ENCODE measurements at regions not wholly inside any gene's neighbourhood (a gene's known extent, or its start where the extent isn't known, plus 50 kb on each side); places are given as distances from the start of the nearest gene placed in this dataset.
"Not testable (repeated sequence)": the region's sequence is repeated elsewhere in the genome, so short reads cannot be mapped to it uniquely, and the experiment has no call there.

DNA sequence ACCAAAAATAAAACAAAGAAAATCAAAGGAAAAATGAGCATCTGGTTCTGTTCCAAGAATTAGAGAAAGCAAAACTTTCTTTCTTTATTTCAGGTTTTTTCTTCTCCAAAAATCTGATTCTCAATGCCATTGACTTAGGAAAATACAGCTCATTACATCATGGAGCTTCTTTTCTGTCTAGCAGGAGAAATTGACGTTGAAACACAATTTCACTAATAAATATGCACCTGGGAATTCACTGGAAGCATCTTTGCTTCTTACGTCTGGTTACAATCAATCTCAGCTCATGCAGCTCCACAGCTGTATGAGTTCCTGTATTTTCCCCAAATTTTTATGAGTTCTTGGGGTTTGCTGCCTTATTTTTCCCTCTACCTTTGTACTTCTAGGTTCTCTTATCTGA, 1568.6 kb upstream of the GOT2 start:
- no peak for DNase-seq (ENCODE audit: low read depth in 2 of 3, low spot score in 1 of 3)

DNA sequence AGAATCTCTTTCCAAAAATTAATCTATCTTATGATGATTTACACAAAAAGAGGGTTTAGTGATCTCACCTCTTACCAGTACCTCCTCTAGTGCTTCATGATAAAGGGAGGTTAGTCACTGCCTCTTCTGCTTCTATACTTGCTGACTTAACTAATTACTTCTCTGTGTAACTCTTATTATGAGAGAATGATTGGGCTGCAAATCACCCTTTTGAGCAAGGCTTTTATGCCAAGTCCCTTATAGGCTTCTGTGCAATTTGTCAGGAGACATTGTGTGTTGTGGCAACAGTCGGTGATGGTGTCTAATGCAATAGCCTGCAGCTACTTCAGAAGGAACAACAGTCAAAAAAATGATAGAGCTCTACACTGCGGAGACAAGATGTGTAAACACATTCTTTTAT, 1568.1 kb upstream of the GOT2 start:
- no peak for DNase-seq (ENCODE audit: low read depth in 2 of 3, low spot score in 1 of 3)

DNA sequence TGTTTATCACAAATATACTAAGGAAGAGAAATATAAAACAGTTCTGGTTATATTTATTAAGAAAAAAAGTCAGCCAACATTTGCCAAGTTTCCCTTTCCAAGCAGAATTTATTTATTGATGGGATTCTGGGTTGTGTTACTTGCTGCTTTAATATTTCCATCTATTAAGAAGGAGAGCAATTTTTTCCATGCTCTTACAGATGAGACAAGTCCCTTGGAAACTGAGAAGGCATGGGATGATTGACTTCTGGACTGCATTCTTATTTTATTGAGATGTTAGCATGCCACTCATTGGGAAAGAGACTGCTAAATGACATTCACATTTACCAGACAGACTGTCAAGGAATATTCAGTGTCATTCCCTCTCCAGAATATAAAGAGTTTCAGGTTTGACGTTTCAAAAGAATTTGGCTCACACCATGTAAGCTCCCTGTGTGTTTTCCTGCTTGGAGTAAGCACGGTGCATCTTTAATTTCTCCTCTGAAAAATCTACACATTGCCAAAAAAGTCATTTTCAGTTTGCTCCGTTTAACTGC, 1565.2 kb upstream of the GOT2 start:
- no peak for DNase-seq (ENCODE audit: low read depth in 2 of 3, low spot score in 1 of 3)

DNA sequence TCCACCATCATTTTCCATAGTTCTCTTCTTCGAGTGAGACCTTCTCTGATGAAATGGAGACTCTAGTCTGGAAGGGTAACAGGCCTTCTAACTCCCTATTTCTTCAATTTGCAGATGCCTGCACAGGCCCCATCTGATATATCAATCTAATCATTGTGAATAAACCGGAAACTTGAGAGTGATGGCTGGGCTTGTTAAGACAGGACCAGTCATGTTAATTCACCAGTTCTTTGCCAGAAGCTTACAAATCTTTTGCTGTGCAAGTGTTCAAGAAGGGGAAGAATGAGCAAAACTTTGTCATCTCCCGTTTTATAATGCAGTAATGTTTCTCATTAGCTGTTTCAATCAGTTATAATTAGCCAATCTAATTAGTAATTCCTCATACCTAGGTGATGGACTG, 1561.3 kb upstream of the GOT2 start:
- DNase-seq (ENCODE audit: low read depth in 2 of 3, low spot score in 1 of 3), result no peak

DNA sequence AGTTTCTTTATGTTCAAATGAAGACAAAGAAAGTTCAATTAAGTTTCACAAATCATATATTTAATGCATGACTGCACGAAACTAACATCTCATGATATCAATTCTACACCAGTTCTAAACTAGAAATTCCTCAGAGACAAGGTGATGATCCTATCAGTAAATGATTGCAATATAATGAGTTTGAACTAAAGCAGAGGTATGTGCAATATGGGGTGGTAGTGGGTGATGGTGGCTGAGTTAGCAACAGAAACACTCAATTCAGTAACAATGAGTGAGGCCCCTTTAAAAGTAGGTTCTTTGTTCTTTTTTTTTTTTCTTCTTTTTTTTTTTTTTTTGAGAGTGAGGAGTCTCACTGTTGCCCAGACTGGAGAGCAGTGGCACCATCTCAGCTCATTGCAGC, 1551.7 kb upstream of the GOT2 start:
- DNase-seq (ENCODE audit: low read depth in 2 of 3, low spot score in 1 of 3), result no peak

DNA sequence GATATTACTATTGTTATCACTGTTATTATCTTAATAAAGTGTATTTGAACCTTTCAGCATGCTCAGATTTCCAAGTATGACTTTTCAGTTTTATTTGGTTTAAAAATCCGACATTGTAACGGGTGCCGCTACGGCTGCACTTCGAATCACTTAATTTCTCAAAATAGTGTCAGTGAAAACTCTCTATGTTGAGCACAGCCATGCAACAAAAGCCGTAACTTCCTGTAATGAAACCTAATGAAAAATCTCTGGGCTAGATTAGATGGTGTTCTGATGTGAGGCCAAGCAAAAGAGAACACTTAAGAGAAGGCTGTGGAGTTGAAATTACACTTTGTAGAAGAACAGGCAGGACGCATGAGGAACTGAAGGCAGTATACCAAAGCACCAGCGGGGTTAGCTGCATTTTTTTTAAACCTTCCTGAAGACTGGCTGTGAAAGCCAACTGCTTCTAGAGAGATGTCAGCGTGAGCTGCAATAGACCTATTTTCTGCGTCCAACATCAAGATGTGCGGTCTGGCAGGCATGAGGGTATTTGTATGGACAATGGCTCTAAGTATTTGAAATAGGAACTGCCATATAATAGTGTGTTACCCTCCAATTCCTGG, 1545.0 kb upstream of the GOT2 start:
- no peak for DNase-seq (ENCODE audit: low read depth in 2 of 3, low spot score in 1 of 3)

DNA sequence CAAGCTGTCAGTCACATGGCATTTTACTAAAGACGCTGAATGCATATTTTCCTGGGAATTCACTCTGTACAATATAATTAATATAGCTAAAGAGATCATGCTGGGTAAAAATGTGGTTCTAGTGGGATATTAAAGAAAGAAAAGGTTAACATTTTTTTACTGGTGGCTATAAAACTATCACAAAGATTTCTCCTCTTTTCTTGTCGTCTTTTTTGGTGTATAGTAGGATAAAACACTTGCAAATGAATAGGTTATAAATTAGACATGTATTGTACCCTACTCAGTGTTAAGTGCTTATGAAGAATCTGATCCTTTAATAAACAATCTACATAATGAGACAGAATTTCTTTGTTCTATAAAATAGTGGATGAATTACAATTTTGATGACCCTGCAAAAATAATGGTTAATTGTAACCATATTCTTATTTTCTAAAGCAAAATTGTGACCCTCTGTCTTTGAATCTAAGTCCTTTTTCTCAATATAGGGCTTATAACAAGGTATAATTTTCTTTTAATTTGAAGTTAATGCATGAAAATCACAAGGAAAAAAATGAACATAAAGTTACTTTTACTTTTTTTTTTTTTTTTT, 1540.4 kb upstream of the GOT2 start:
- no peak for DNase-seq (ENCODE audit: low read depth in 2 of 3, low spot score in 1 of 3)

DNA sequence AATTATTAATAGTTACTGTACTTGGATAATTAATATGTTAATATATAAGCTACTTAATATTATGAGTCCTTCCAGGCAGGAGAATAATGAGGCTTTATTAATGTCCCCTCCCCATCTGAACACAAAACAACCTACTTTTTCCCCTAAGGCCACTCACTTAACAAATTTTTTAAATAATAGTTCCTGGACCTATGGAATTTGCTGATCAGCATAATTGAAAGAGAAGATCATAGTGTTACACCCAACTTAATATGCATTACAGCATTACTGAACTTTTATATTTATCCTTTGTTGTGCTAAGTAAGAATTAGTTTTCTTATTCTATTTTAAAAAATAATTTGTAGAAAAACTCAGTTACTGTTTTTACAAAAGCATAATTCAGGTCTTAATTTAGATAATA, 1537.7 kb upstream of the GOT2 start:
- no peak for DNase-seq (ENCODE audit: low read depth in 2 of 3, low spot score in 1 of 3)

DNA sequence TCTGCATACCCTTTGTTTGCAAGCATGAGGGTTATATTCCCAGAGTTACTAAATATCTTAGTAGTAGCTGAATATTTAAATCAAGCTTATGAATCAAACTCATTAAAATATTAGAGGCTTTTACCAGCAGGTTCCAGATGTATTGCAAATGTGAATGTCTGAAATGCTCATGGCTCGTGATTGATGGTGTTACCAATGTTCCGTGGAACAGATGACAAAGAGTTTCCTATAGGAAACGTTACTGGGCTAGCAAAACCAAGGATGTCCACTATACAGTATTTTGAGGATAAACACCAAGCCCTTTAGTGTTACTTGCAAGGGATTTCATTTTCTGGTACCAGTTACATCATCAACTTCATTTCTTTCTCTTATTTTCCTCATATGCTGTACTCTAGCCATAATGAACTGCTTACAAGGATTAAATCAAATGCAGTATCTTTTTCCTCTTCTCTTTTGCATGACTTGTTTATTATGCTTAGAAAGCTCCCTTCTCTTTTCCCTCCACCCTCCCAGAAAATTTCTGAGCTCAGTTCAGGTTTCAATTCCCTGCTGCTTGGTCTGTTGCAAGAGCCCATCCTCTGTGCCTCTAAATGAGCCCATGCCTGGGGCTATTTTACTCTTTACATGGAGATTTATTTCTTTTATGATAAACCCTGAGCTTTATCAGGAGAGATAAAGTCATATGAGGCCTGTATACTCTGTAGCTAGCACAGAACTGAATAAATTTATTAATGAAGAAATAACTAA, 1537.1 kb upstream of the GOT2 start:
- DNase-seq (ENCODE audit: low read depth in 2 of 3, low spot score in 1 of 3), result no peak

DNA sequence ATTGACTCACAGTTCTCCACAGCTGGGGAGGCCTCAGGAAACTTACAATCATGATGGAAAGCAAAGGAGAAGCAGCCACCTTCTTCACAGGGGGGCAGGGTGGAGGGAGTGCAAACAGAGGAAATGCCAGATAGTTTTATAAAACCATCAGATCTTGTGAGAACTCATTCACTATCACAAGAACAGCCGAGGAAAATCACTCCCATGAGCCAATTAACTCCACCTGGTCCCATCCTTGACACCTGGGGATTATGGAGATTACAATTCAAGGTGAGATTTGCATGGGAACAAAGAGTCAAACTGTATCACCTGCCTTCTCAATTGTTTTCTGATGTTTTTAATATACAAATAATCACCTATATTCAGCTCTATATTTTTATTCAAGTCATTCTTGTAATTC, 1527.3 kb upstream of the GOT2 start:
- DNase-seq (ENCODE audit: low read depth in 2 of 3, low spot score in 1 of 3), result no peak

DNA sequence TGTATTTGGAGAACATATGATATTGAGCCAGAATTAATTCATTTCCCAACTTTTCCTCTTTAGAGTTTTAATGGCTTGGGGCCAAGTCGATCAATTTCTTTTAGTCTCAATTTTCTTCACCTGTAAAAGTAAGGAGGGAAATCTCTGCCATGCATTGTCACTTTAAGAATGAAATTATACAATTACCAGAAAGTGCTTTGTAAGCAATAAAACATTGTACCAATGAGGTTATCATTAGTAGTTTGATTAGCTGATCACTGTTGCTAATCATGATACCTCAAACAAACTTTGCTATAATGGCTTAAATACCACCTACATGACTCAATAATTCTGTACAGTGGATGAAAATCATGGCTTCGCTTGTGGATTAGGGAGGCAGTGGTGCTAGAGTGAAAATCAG, 1525.8 kb upstream of the GOT2 start:
- DNase-seq (ENCODE audit: low read depth in 2 of 3, low spot score in 1 of 3), result no peak

DNA sequence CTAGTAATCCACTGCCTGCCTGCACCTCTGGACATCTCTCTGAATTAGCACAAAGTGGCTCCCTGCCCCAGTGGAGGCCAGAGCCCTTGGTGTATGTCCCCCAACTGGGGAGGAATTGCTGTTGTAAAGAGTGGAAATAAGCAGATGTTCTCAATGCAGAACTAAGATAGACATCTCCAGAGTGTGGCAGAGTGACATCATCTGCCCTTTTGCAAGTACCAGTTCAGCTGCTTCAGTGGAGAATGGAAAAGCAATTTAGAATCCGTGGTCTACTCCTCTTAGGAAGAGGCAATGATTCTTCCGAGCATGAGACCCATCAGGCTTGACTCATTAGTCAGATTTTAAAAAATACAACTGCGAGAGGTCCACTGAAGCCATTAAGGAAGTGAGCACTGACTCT, 1512.0 kb upstream of the GOT2 start:
- no peak for DNase-seq (ENCODE audit: low read depth in 2 of 3, low spot score in 1 of 3)

DNA sequence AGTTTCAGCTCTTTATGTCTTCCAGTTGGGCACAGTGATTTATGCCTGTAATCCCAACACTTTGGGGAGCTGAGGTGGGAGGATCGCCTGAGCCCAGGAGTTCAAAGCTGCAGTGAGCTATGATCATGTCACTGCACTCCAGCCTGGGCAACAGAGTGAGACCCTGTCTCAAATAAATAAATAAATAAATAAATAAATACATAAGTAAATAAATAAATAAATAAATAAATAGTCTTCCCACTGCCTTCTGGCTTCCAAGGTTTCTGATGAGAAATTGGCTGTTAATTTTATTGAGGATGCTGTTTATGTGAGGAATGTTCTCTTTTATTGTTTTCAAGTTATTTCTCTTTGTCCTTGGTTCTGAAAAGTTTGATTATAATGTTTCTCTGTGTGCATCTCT, 1507.6 kb upstream of the GOT2 start:
- no peak for DNase-seq (ENCODE audit: low read depth in 2 of 3, low spot score in 1 of 3)

DNA sequence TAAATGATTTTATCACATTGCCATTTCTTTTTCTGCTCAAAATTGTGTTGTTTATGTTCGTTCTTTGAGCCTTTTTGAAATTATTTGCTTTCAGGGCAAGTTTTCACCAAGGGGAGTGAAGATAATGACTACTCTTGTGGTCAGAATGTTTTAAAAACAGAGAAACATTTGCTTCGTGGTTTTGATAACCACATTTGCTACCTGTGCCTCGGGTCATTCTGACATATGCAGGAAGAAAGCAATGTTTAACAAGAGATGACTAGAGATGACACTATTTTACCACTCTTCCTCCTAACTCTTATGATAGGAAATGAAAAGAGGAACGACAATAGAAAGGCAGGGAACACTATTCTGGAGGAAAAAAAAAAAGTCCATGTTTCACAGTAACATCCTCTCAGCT, 1496.5 kb upstream of the GOT2 start:
- DNase-seq (ENCODE audit: low read depth in 2 of 3, low spot score in 1 of 3), result no peak

DNA sequence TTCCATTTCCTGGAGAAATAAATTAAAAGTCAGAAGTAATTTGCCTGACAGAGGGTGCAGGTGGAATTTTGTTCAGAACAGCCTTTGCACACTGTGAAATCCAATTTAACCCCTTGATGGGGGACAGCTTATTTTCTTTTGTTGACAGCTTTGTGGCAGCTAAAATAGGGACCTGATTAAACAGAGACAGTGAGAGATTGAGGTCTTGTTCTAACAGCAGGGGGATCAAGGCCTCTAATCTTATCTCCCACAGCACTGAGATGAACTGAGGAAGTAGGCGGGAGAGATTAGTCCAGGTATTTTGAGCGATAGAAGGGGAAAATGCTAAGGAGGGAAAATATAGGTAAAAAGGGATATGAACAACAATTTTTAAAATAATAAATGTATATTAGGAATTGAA, 1491.4 kb upstream of the GOT2 start:
- DNase-seq (ENCODE audit: low read depth in 2 of 3, low spot score in 1 of 3), result no peak

DNA sequence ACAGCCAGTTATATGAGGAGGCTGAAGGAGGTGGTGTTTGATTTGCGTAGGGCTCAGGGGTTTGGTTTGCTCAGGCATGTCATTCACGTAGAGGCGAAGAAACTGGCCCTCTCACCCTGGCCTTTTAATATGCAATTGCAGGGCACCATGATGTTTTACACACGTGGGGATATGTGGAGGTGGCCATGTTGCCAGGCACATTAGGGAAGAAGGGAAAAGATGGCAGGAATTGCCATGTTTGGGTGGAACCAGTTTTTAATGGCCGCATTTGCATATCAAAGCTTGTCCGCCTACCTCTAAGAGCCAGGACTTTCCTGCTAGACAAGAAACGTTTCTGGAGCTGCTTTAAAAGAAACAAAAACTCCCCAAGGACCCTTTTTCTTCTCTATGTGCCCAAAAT, 1483.7 kb upstream of the GOT2 start:
- DNase-seq (ENCODE audit: low read depth in 2 of 3, low spot score in 1 of 3), result no peak

DNA sequence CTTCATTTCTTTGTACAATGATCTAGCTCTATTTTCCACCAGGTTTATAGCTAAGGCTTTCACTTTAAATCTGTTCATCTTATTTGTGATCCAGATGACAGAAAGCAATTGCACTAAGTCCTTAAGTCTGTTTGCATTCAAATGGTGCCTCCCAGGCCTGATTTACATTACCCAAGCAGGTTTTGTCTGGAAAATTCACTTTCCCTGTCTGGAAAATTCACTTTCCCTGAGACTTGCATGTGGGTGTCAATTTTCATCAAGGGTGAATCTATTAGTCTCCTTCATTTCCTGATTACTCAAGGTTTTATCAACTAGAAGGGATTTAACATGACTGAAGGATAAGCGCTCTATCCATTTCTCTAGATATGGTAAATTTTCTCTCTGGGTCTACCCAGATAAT, 1480.2 kb upstream of the GOT2 start:
- no peak for DNase-seq (ENCODE audit: low read depth in 2 of 3, low spot score in 1 of 3)

DNA sequence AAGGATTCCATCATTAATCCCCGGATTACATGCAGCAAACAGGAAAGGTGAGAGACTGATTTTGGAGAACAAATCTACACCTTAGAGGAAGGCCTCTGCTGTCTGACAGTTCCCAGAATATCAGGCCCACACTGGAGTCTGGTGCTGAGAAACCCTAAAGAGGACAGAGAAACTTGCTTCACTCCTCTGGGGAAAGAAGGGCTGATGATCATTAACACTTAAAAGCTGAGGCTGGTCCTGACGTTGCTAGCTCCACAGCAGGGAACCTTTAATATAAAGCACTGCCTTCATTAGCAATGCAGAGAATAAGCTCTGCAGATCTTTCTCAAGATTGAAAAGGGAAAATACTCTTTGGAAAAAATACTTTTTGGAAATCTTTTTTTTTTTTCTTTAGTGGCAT, 1472.4 kb upstream of the GOT2 start:
- no peak for DNase-seq (ENCODE audit: low read depth in 2 of 3, low spot score in 1 of 3)

DNA sequence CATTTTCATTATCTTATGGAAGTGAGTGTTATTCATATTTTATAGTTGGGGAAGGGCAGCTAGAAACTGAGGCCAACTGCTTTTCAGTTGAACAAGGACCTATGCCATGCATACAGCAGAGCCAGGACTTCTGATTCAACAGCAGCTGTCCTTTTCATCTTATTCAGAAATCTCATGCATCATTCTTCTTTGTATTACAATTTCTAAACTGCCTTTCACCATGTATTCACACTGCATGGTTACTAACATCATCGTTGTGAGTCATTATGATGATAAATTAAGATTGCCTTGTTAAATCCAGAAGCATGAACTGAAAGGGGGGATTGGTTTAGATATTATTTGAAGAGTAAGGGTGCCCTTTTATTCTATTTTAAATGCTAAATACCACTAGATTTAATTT, 1470.1 kb upstream of the GOT2 start:
- DNase-seq (ENCODE audit: low read depth in 2 of 3, low spot score in 1 of 3), result no peak

DNA sequence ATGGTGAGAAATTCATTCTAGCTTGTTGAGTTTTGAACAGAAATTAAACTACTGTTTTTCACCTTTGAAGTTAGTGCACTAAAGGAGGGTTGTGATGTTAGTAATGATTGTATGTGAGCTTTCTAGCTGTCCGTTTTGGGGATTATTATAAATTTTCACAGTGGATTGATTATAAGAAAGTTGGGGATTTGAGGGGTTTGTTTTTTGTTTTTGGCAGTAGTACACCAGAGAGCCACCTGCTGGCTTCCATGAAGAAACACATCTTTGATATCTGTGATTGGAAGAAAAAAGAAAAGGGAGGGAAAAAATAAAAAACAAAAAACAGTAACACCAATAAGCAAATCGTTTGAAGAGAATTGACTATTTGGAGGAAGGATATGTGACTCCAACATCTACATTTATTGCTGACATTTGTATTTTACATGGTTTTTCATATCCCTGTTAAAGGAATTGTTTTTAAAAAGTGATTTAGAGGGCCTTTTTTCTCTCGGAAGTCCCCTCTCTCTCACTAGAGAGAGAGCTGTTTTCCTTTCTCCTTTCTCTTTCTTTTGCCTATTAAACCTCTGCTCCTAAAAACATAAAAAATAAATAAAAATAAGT, 1469.5 kb upstream of the GOT2 start:
- no peak for DNase-seq (ENCODE audit: low read depth in 2 of 3, low spot score in 1 of 3)

DNA sequence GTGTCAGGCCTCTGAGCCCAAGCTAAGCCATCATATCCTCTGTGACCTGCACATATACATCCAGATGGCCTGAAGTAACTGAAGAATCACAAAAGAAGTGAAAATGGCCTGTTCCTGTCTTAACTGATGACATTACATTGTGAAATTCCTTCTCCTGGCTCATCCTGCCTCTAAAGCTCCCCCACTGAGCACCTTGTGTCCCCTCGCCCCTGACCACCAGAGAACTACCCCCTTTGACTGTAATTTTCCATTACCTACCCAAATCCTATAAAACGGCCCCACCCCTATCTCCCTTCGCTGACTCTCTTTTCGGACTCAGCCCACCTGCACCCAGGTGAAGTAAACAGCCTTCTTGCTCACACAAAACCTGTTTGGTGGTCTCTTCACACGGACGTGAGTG, 1466.6 kb upstream of the GOT2 start:
- not testable (repeated sequence) for DNase-seq (ENCODE audit: low read depth in 2 of 3, low spot score in 1 of 3)

DNA sequence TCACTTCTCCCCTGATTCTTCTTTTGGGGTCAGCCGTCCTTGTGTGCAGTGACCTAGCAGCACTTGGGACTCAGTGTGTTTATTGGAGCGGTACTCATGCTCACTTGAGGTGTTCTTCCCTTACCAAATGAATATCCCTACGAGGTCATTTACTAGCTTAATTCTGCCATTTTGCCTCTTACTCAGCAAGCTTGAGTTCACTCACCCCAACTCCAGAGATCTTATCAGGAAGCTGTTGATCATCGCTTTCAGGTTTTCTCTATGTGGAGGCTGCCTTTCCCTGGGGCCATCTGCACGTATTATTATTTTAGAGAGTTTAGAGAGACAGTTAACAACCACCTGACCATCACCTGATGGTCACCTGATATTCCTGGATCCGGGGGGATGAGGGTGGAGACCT, 1466.0 kb upstream of the GOT2 start:
- no peak for DNase-seq (ENCODE audit: low read depth in 2 of 3, low spot score in 1 of 3)
